HEK293 (cell line): ENCODE measurements at regions not wholly inside any gene's neighbourhood (a gene's known extent, or its start where the extent isn't known, plus 50 kb on each side); places are given as distances from the start of the nearest gene placed in this dataset.

ENCODE experiments used
- CTCF ChIA-PET: fragments of 350-600 bp; formaldehyde crosslinking; extraction: SDS; loops from one replicate; lab custom pipeline; 2021; ENCODE audit warnings: antibody characterized with exemption; lab: Yijun Ruan, JAX
- POLR2A ChIA-PET: fragments of 300-600 bp; formaldehyde crosslinking; extraction: SDS; loops from one replicate; lab custom pipeline; 2020; ENCODE audit warnings: antibody characterized with exemption, inconsistent platforms; lab: Yijun Ruan, JAX
- H3K27ac ChIP-seq: fragments of 200-500 bp; sonication (Bioruptor generic); 2 replicates; pipeline ENCODE4 v1.5.1; 2014; ENCODE audit warnings: low read depth, low read length, control low read depth, inconsistent platforms; ENCODE audit errors: extremely low read depth
- H3K36me3 ChIP-seq, 2 experiments: fragments of 200-500 bp in 1 of 2; sonication (Bioruptor generic) in 1 of 2; 1 replicate in 1 of 2; 2 replicates in 1 of 2; pipeline ENCODE4 v1.5.1; 2014 to 2017; ENCODE audit warnings: inconsistent platforms in 2 of 2, low read length in 2 of 2; ENCODE audit not compliant: control insufficient read depth in 2 of 2, insufficient read depth in 1 of 2
- H3K4me1 ChIP-seq: fragments of 200-500 bp; sonication (Bioruptor generic); 2 replicates; pipeline ENCODE4 v1.5.1; 2014; ENCODE audit warnings: mild to moderate bottlenecking, low read length, inconsistent platforms; ENCODE audit not compliant: control insufficient read depth, insufficient read depth
- H3K4me3 ChIP-seq: 2 replicates; pipeline ENCODE4 v1.5.1; 2011; ENCODE audit warnings: low read depth, mild to moderate bottlenecking, control low read depth, low read length, moderate library complexity
- H3K9me3 ChIP-seq: fragments of 200-500 bp; sonication (Bioruptor generic); 2 replicates; pipeline ENCODE4 v1.5.1; 2014; ENCODE audit warnings: low read depth, low read length, inconsistent platforms; ENCODE audit not compliant: control insufficient read depth, insufficient read depth
- GLIS1 ChIP-seq: fragments of 450-650 bp; formaldehyde crosslinking; IDR thresholded peaks from 2 replicates; pipeline ENCODE4 v1.5.1; 2016; ENCODE audit warnings: missing biosample characterization, missing genetic modification characterization
- KLF1 ChIP-seq: fragments of 450-650 bp; formaldehyde crosslinking; IDR thresholded peaks from 2 replicates; pipeline ENCODE4 v1.5.1; 2016; ENCODE audit warnings: missing biosample characterization, missing genetic modification characterization
- OSR2 ChIP-seq: fragments of 450-650 bp; formaldehyde crosslinking; IDR thresholded peaks from 2 replicates; pipeline ENCODE4 v1.5.1; 2016; ENCODE audit warnings: missing biosample characterization, missing genetic modification characterization
- SCRT2 ChIP-seq: fragments of 450-650 bp; formaldehyde crosslinking; IDR thresholded peaks from 2 replicates; pipeline ENCODE4 v1.5.1; 2016; ENCODE audit warnings: missing biosample characterization, missing genetic modification characterization
- SP2 ChIP-seq: fragments of 450-650 bp; formaldehyde crosslinking; IDR thresholded peaks from 2 replicates; pipeline ENCODE4 v1.5.1; 2016; ENCODE audit warnings: missing biosample characterization, missing genetic modification characterization
- WT1 ChIP-seq: fragments of 450-650 bp; formaldehyde crosslinking; IDR thresholded peaks from 2 replicates; pipeline ENCODE4 v1.5.1; 2016; ENCODE audit warnings: missing biosample characterization, missing genetic modification characterization
- ZBTB1 ChIP-seq: fragments of 450-650 bp; formaldehyde crosslinking; IDR thresholded peaks from 2 replicates; pipeline ENCODE4 v1.5.1; 2016; ENCODE audit warnings: missing biosample characterization, missing genetic modification characterization
- ZBTB17 ChIP-seq: fragments of 450-650 bp; formaldehyde crosslinking; IDR thresholded peaks from 2 replicates; pipeline ENCODE4 v1.5.1; 2016; ENCODE audit warnings: missing biosample characterization, missing genetic modification characterization
- ZBTB20 ChIP-seq: fragments of 450-650 bp; formaldehyde crosslinking; IDR thresholded peaks from 2 replicates; pipeline ENCODE4 v1.5.1; 2016; ENCODE audit warnings: missing biosample characterization, missing genetic modification characterization
- ZIC2 ChIP-seq: fragments of 450-650 bp; formaldehyde crosslinking; IDR thresholded peaks from 2 replicates; pipeline ENCODE4 v1.5.1; 2016; ENCODE audit warnings: missing biosample characterization, missing genetic modification characterization
- ZNF184 ChIP-seq: fragments of 450-650 bp; IDR thresholded peaks from 2 replicates; pipeline ENCODE4 v1.5.1; 2018; ENCODE audit warnings: missing biosample characterization, mild to moderate bottlenecking, missing genetic modification characterization
- ZNF202 ChIP-seq: fragments of 450-650 bp; formaldehyde crosslinking; IDR thresholded peaks from 2 replicates; pipeline ENCODE4 v1.5.1; 2016; ENCODE audit warnings: missing biosample characterization, missing genetic modification characterization, borderline replicate concordance
- ZNF266 ChIP-seq: fragments of 450-650 bp; formaldehyde crosslinking; IDR thresholded peaks from 2 replicates; pipeline ENCODE4 v1.5.1; 2016; ENCODE audit warnings: missing biosample characterization, missing genetic modification characterization, low read depth
- ZNF324 ChIP-seq: fragments of 450-650 bp; formaldehyde crosslinking; IDR thresholded peaks from 2 replicates; pipeline ENCODE4 v1.5.1; 2016; ENCODE audit warnings: missing biosample characterization, missing genetic modification characterization
- ZNF354C ChIP-seq: fragments of 450-650 bp; formaldehyde crosslinking; IDR thresholded peaks from 2 replicates; pipeline ENCODE4 v1.5.1; 2016; ENCODE audit warnings: missing biosample characterization, missing genetic modification characterization, low read depth, borderline replicate concordance
- ZNF394 ChIP-seq: fragments of 450-650 bp; formaldehyde crosslinking; IDR thresholded peaks from 2 replicates; pipeline ENCODE4 v1.5.1; 2016; ENCODE audit warnings: missing biosample characterization, missing genetic modification characterization, mild to moderate bottlenecking, moderate library complexity, borderline replicate concordance
- ZNF423 ChIP-seq: fragments of 450-650 bp; formaldehyde crosslinking; IDR thresholded peaks from 2 replicates; pipeline ENCODE4 v1.5.1; 2016; ENCODE audit warnings: missing biosample characterization, missing genetic modification characterization
- ZNF501 ChIP-seq: fragments of 450-650 bp; formaldehyde crosslinking; IDR thresholded peaks from 2 replicates; pipeline ENCODE4 v1.5.1; 2016; ENCODE audit warnings: missing biosample characterization, missing genetic modification characterization
- ZNF529 ChIP-seq: fragments of 450-650 bp; formaldehyde crosslinking; IDR thresholded peaks from 2 replicates; pipeline ENCODE4 v1.5.1; 2017; ENCODE audit warnings: missing genetic modification characterization, missing biosample characterization; ENCODE audit not compliant: insufficient replicate concordance
- ZNF707 ChIP-seq: fragments of 450-650 bp; formaldehyde crosslinking; IDR thresholded peaks from 2 replicates; pipeline ENCODE4 v1.5.1; 2016; ENCODE audit warnings: missing biosample characterization, missing genetic modification characterization
- ZNF76 ChIP-seq: fragments of 450-650 bp; formaldehyde crosslinking; IDR thresholded peaks from 2 replicates; pipeline ENCODE4; 2016; ENCODE audit warnings: low read depth, missing biosample characterization, missing genetic modification characterization, borderline replicate concordance
- ZNF777 ChIP-seq: fragments of 450-650 bp; formaldehyde crosslinking; IDR thresholded peaks from 2 replicates; pipeline ENCODE4 v1.5.1; 2017; ENCODE audit warnings: missing biosample characterization, missing genetic modification characterization, borderline replicate concordance
- ZNF792 ChIP-seq: fragments of 450-650 bp; formaldehyde crosslinking; IDR thresholded peaks from 2 replicates; pipeline ENCODE4 v1.5.1; 2016; ENCODE audit warnings: missing biosample characterization, missing genetic modification characterization
- ZNF837 ChIP-seq: fragments of 450-650 bp; formaldehyde crosslinking; IDR thresholded peaks from 2 replicates; pipeline ENCODE4 v1.5.1; 2016; ENCODE audit warnings: missing biosample characterization, missing genetic modification characterization
- ZSCAN23 ChIP-seq: fragments of 450-650 bp; formaldehyde crosslinking; IDR thresholded peaks from 2 replicates; pipeline ENCODE4 v1.5.1; 2016; ENCODE audit warnings: missing biosample characterization, missing genetic modification characterization
- TF ChIP-seq, protein P1 (sequence below): fragments of 450-650 bp; formaldehyde crosslinking; IDR thresholded peaks from 2 replicates; pipeline ENCODE4 v1.5.1; 2017; ENCODE audit warnings: missing biosample characterization, missing genetic modification characterization
- TF ChIP-seq, protein P2 (sequence below): fragments of 450-650 bp; formaldehyde crosslinking; IDR thresholded peaks from 2 replicates; pipeline ENCODE4 v1.5.1; 2016; ENCODE audit warnings: missing biosample characterization, missing genetic modification characterization
- TF ChIP-seq, protein P3 (sequence below): fragments of 450-650 bp; formaldehyde crosslinking; IDR thresholded peaks from 2 replicates; pipeline ENCODE4 v1.5.1; 2016; ENCODE audit warnings: missing biosample characterization, missing genetic modification characterization
- TF ChIP-seq, protein P4 (sequence below): fragments of 450-650 bp; formaldehyde crosslinking; IDR thresholded peaks from 2 replicates; pipeline ENCODE4; 2016; ENCODE audit warnings: missing biosample characterization, missing genetic modification characterization
- TF ChIP-seq, protein P5 (sequence below): fragments of 450-650 bp; formaldehyde crosslinking; IDR thresholded peaks from 2 replicates; pipeline ENCODE4 v1.5.1; 2016; ENCODE audit warnings: missing biosample characterization, missing genetic modification characterization

DNA sequence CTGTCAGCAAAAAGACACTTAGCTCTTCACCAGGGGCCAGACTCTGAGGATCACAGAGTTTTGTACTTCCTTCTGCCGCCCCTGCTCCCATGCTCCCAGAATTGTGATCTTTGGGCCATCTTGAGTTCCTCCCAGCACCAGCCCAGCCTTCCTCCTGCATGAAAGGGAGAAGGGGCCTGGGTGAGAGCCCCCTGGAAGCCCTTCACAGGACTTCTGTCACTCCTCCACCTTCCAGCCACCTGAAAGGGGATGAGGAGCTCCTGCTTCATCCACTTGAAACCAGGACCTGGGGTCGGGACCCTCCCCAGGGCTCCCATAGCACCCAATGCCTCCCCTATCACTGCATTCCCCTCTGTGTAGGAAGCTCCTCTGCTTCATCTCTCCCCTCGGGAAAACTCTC is 174.2 kb downstream of the BUD13 start (continued):
- TF ChIP-seq WT1 (tag by site-specific recombination) (no peak), SP2 (tag by site-specific recombination) (no peak), KLF1 (tag by site-specific recombination) (no peak), ZNF184 (tag by site-specific recombination) (no peak), ZNF423 (tag by site-specific recombination) (no peak), ZNF202 (tag by site-specific recombination) (no peak), SCRT2 (tag by site-specific recombination) (no peak), ZBTB17 (tag by site-specific recombination) (no peak), ZBTB1 (tag by site-specific recombination) (no peak), OSR2 (tag by site-specific recombination) (no peak)
- TF ChIP-seq, protein P1, sequence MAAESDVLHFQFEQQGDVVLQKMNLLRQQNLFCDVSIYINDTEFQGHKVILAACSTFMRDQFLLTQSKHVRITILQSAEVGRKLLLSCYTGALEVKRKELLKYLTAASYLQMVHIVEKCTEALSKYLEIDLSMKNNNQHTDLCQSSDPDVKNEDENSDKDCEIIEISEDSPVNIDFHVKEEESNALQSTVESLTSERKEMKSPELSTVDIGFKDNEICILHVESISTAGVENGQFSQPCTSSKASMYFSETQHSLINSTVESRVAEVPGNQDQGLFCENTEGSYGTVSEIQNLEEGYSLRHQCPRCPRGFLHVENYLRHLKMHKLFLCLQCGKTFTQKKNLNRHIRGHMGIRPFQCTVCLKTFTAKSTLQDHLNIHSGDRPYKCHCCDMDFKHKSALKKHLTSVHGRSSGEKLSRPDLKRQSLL (tag by site-specific recombination) = no peak
- TF ChIP-seq, protein P2, sequence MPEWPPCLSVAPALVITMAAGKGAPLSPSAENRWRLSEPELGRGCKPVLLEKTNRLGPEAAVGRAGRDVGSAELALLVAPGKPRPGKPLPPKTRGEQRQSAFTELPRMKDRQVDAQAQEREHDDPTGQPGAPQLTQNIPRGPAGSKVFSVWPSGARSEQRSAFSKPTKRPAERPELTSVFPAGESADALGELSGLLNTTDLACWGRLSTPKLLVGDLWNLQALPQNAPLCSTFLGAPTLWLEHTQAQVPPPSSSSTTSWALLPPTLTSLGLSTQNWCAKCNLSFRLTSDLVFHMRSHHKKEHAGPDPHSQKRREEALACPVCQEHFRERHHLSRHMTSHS (tag by site-specific recombination) = no peak
- TF ChIP-seq, protein P3, sequence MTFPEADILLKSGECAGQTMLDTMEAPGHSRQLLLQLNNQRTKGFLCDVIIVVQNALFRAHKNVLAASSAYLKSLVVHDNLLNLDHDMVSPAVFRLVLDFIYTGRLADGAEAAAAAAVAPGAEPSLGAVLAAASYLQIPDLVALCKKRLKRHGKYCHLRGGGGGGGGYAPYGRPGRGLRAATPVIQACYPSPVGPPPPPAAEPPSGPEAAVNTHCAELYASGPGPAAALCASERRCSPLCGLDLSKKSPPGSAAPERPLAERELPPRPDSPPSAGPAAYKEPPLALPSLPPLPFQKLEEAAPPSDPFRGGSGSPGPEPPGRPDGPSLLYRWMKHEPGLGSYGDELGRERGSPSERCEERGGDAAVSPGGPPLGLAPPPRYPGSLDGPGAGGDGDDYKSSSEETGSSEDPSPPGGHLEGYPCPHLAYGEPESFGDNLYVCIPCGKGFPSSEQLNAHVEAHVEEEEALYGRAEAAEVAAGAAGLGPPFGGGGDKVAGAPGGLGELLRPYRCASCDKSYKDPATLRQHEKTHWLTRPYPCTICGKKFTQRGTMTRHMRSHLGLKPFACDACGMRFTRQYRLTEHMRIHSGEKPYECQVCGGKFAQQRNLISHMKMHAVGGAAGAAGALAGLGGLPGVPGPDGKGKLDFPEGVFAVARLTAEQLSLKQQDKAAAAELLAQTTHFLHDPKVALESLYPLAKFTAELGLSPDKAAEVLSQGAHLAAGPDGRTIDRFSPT (tag by site-specific recombination) = no peak
- TF ChIP-seq, protein P4, sequence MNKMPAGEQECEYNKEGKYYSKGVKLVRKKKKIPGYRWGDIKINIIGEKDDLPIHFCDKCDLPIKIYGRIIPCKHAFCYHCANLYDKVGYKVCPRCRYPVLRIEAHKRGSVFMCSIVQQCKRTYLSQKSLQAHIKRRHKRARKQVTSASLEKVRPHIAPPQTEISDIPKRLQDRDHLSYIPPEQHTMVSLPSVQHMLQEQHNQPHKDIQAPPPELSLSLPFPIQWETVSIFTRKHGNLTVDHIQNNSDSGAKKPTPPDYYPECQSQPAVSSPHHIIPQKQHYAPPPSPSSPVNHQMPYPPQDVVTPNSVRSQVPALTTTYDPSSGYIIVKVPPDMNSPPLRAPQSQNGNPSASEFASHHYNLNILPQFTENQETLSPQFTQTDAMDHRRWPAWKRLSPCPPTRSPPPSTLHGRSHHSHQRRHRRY (tag by site-specific recombination) = no peak

DNA sequence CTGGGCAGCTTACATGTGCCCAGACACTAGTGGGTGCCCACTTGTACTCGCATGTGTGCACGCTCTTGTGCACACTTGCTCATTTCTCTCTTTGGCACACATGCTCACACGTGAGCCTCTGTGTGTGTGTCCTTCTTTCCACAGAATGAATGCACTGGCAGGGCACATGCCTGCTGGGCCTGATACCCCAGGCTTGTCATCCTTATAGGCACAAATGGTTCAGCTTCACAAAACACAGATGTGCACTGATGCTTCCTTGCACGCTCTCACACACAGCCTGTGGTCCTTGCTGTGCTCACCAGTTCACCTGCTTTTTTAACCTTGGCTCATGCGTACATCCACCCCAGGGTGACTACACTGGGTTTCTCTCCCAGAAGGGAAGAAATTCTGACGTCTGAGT is 174.8 kb downstream of the BUD13 start:
- TF ChIP-seq ZBTB20 (no peak), ZIC2 (no peak), ZSCAN23 (tag by site-specific recombination) (no peak), ZNF837 (tag by site-specific recombination) (no peak), ZNF324 (tag by site-specific recombination) (no peak), ZNF529 (tag by site-specific recombination) (no peak), GLIS1 (no peak), ZNF394 (tag by site-specific recombination) (no peak), SCRT2 (tag by site-specific recombination) (no peak), ZNF501 (tag by site-specific recombination) (no peak), ZNF792 (tag by site-specific recombination) (no peak), ZNF707 (tag by site-specific recombination) (no peak), ZNF266 (tag by site-specific recombination) (no peak), ZNF354C (tag by site-specific recombination) (no peak), ZNF76 (tag by site-specific recombination) (no peak), ZNF777 (no peak)
- TF ChIP-seq, protein P5, sequence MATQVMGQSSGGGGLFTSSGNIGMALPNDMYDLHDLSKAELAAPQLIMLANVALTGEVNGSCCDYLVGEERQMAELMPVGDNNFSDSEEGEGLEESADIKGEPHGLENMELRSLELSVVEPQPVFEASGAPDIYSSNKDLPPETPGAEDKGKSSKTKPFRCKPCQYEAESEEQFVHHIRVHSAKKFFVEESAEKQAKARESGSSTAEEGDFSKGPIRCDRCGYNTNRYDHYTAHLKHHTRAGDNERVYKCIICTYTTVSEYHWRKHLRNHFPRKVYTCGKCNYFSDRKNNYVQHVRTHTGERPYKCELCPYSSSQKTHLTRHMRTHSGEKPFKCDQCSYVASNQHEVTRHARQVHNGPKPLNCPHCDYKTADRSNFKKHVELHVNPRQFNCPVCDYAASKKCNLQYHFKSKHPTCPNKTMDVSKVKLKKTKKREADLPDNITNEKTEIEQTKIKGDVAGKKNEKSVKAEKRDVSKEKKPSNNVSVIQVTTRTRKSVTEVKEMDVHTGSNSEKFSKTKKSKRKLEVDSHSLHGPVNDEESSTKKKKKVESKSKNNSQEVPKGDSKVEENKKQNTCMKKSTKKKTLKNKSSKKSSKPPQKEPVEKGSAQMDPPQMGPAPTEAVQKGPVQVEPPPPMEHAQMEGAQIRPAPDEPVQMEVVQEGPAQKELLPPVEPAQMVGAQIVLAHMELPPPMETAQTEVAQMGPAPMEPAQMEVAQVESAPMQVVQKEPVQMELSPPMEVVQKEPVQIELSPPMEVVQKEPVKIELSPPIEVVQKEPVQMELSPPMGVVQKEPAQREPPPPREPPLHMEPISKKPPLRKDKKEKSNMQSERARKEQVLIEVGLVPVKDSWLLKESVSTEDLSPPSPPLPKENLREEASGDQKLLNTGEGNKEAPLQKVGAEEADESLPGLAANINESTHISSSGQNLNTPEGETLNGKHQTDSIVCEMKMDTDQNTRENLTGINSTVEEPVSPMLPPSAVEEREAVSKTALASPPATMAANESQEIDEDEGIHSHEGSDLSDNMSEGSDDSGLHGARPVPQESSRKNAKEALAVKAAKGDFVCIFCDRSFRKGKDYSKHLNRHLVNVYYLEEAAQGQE = no peak
- Histone ChIP-seq H3K9me3 (no peaks in the 10 kb centered on the region), H3K36me3 (no peaks in the 10 kb centered on the region), H3K27ac (no peak overlapping the region), H3K4me3 (no peak overlapping the region), H3K4me1 (no peaks in the 10 kb centered on the region)
- ChIA-PET POLR2A (no interaction called here), CTCF (interaction anchor here (1.5 kb wide), 1 partner anchor 93 kb away, joined by 10 read pairs; no protein-coding TSS in a partner anchor)
